Breast epithelium (tissue), 4 donors: ENCODE measurements at regions not wholly inside any gene's neighbourhood (a gene's known extent, or its start where the extent isn't known, plus 50 kb on each side); places are given as distances from the start of the nearest gene placed in this dataset.

Experiments used
- DNase-seq, 2 donors: peaks; one replicate each; pipeline ENCODE4 v3.0.0-alpha.2; 2019; ENCODE audit warnings: low spot score in 2 of 2
- H3K27ac ChIP-seq, 2 donors: fragments of 200-600 bp; sonication (generic) in 1 of 2; one replicate each; pipeline ENCODE4 v1.5.1; 2016 to 2019; ENCODE audit warnings: mild to moderate bottlenecking in 1 of 2
- H3K27me3 ChIP-seq, 2 donors: fragments of 200-600 bp; sonication (generic) in 1 of 2; one replicate each; pipeline versions ENCODE4 v1.5.1 to v1.6.0; 2017 to 2019; ENCODE audit warnings: control low read depth in 1 of 2, mild to moderate bottlenecking in 1 of 2
- H3K36me3 ChIP-seq: fragments of 200-600 bp; one replicate; pipeline ENCODE4 v1.5.1; 2019
- H3K4me1 ChIP-seq, 2 donors: fragments of 200-600 bp; sonication (generic); one replicate each; pipeline ENCODE4 v1.5.1; 2016 to 2019; ENCODE audit warnings: control low read depth in 1 of 2
- H3K4me3 ChIP-seq, 3 donors: fragments of 200-600 bp; sonication (generic); 1 replicate in 2 of 3; 2 replicates in 1 of 3; pipeline ENCODE4 v1.5.1; 2016 to 2019; ENCODE audit warnings: mild to moderate bottlenecking in 3 of 3, moderate library complexity in 2 of 3
- H3K9me3 ChIP-seq, 2 donors: fragments of 200-600 bp; sonication (generic) in 1 of 2; one replicate each; pipeline ENCODE4 v1.5.1; 2016 to 2019; ENCODE audit warnings: control low read depth in 1 of 2
- POLR2A ChIP-seq: fragments of 450-650 bp; IDR thresholded peaks from one replicate; pipeline ENCODE4 v1.6.1; 2016; ENCODE audit warnings: antibody characterized with exemption, mild to moderate bottlenecking, moderate library complexity
- POLR2AphosphoS5 ChIP-seq, 3 donors: sonication (generic); formaldehyde crosslinking; IDR thresholded peaks; one replicate each; pipeline ENCODE4 v1.6.1; 2017; ENCODE audit warnings: antibody characterized with exemption in 3 of 3
- intact Hi-C: fragments of 100-400 bp; cut with DNase I; formaldehyde crosslinking; loops from one replicate; pipeline ENCODE4 v1.15.1; 2023; ENCODE audit warnings: low total_unique reads
- TF ChIP-seq, protein P1 (sequence below), 3 donors: fragments of 450-650 bp; IDR thresholded peaks; one replicate each; pipeline ENCODE4 v1.5.1; 2016 to 2017; ENCODE audit warnings: antibody characterized with exemption in 3 of 3, mild to moderate bottlenecking in 3 of 3, moderate library complexity in 3 of 3

DNA sequence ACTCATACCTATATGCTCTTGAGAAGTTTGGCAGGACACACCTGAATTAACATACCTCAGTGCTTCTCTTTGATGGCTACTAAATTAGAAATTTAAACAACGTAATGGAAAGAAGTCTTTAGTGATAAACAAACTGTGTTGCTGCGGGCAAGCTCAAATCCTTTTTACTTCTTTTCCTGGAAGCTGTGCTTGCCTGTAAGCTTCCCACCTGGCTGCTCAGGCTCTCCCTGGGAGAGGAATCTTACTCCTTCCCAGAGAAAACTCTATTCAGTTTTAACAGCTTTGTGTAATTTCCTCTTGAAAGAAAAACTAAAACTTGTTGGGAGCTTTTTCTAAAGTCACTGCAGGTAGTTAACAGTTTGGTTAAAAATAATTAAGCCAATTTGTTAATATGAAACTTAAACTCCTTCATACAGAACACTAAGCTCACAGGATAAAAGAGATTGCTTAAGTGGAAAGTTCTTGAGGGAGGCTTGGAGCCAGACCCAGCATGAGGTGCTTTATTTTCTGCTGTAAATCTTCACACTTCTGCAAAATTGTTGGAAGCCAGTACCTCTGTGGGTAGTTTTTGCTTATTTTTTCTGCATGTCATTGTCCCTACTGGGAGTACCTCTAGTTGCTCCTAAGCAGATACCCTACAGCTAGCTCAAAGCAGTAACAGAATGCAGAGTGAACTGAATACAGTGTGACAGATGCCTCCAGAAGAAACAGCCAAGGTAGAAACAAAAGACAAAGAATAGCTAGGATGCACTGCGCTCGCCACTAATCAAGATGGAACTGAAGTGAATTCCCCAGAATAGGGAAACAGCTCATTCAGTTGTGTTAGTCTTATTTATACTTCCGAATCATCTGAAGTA is 1253.0 kb downstream of the PCDH17 start:
- no peak overlapping the region for H3K27ac ChIP-seq
- H3K4me3 ChIP-seq, result no peak overlapping the region
- TF ChIP-seq, protein P1, sequence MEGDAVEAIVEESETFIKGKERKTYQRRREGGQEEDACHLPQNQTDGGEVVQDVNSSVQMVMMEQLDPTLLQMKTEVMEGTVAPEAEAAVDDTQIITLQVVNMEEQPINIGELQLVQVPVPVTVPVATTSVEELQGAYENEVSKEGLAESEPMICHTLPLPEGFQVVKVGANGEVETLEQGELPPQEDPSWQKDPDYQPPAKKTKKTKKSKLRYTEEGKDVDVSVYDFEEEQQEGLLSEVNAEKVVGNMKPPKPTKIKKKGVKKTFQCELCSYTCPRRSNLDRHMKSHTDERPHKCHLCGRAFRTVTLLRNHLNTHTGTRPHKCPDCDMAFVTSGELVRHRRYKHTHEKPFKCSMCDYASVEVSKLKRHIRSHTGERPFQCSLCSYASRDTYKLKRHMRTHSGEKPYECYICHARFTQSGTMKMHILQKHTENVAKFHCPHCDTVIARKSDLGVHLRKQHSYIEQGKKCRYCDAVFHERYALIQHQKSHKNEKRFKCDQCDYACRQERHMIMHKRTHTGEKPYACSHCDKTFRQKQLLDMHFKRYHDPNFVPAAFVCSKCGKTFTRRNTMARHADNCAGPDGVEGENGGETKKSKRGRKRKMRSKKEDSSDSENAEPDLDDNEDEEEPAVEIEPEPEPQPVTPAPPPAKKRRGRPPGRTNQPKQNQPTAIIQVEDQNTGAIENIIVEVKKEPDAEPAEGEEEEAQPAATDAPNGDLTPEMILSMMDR (IDR thresholded peaks at IDR 0.05), result no peak
- no peak for TF ChIP-seq POLR2AphosphoS5 (IDR thresholded peaks at IDR 0.05)
- no peak for TF ChIP-seq POLR2A
- no peaks in the 10 kb centered on the region for H3K36me3 ChIP-seq
- DNase-seq, result no peak
- H3K27me3 ChIP-seq, result no peaks in the 10 kb centered on the region
- H3K9me3 ChIP-seq, result no peaks in the 10 kb centered on the region
- no peaks in the 10 kb centered on the region for H3K4me1 ChIP-seq
- intact Hi-C loops, result no loop called here

DNA sequence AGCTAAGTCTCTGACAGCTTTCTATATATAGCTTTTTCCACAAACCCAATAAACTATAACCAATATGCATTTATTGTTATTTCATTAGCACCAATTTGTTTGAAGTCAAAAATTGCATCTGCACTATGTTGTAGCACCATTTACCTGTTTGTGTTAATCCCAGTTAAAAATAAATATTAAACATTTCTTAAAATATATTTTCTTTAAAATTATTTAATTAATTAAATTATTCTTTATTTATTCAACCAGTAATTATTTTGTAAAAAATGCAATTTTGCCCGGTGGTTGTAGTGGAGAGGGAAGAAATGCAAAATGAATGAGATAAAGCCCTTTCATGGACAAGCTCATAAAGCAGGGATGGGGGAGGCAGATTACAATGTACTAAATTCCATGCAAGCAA is 1257.9 kb downstream of the PCDH17 start:
- Histone ChIP-seq H3K27me3 (no peaks in the 10 kb centered on the region), H3K27ac (no peak overlapping the region), H3K4me1 (no peaks in the 10 kb centered on the region), H3K36me3 (no peaks in the 10 kb centered on the region), H3K9me3 (no peaks in the 10 kb centered on the region), H3K4me3 (no peak overlapping the region)
- TF ChIP-seq, protein P1 (IDR thresholded peaks at IDR 0.05), result no peak
- TF ChIP-seq POLR2A, result no peak
- TF ChIP-seq POLR2AphosphoS5 (IDR thresholded peaks at IDR 0.05), result no peak
- intact Hi-C loops, result no loop called here
- no peak for DNase-seq

- intact Hi-C loops, result no loop called here
- H3K9me3 ChIP-seq, result no peaks in the 10 kb centered on the region
- TF ChIP-seq POLR2AphosphoS5 (IDR thresholded peaks at IDR 0.05) (no peak), POLR2A (no peak)
- TF ChIP-seq, protein P1 (IDR thresholded peaks at IDR 0.05), result no peak
These were observed 1261.9 kb downstream of the PCDH17 start for GRCh38 chr13:58893396-58893795.

DNA sequence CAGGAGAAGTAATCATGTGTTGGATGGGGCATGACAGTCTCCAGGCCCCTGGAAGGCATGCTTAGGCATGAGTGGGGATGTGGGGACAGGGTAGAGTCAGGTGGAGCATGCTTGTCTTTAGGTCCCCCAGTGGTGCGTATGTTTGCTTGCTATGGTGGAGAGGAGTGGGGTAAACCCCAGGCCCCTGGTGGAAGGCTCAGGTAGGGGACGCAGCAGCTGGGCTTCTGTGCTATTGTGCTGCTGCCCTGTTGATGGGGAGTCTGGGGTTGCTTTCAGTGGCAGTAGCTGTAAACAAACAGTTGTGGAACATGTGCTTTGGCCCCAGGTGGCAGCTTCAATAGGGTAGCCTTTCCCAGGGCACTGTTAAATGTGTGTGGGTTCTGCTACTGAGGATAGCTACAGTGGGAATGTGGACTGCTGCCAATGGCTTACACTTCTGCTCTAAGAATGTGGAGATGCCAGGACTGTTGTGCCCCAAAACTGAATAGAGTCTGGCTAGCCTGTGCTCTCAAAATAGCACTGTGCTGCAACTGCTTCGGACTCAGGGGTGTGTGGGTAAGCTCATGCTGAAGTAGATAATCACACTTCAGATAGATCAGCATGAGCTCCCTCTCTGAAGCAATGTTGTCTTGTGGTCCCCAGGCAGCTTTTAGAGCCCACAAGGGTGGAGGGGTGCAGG is 1257.3 kb downstream of the DIAPH3 start:
- TF ChIP-seq POLR2A (no peak), POLR2AphosphoS5 (IDR thresholded peaks at IDR 0.05) (no peak)
- TF ChIP-seq, protein P1 (IDR thresholded peaks at IDR 0.05), result no peak
- intact Hi-C loops, result no loop called here
- no peak for DNase-seq

More at GRCh38 chr13:58893396-58893795, 1261.9 kb downstream of the PCDH17 start:
- no peak for DNase-seq
- no peaks in the 10 kb centered on the region for H3K36me3 ChIP-seq
- no peak overlapping the region for H3K27ac ChIP-seq
- H3K27me3 ChIP-seq, result no peaks in the 10 kb centered on the region
- H3K4me1 ChIP-seq, result no peaks in the 10 kb centered on the region
- no peak overlapping the region for H3K4me3 ChIP-seq

DNA sequence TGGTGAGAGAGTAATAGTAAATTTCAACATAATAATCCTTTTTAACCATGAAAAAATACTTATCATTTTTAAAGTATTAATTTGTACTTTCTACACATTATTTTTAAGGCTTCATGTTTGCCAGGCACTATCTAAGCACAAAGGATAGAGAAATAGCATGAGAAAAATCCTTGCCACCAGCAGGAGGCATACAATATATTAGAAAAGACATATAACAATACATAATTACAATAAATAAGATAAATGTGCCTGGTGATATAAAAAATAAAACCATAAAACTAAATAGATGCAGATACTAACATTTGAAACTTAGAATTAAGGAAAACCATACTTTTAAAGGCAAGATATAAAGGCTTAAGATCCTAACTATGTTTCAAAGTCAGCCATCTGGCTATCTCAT is 1256.4 kb downstream of the DIAPH3 start:
- H3K9me3 ChIP-seq, result no peaks in the 10 kb centered on the region
- DNase-seq, result no peak
- intact Hi-C loops, result no loop called here

More for the DNA sequence above, 1257.3 kb downstream of the DIAPH3 start:
- H3K27ac ChIP-seq, result no peak overlapping the region
- no peaks in the 10 kb centered on the region for H3K36me3 ChIP-seq
- H3K4me3 ChIP-seq, result no peak overlapping the region
- H3K27me3 ChIP-seq, result no peaks in the 10 kb centered on the region
- no peaks in the 10 kb centered on the region for H3K4me1 ChIP-seq
- H3K9me3 ChIP-seq, result no peaks in the 10 kb centered on the region

More for the DNA sequence above, 1256.4 kb downstream of the DIAPH3 start:
- H3K4me3 ChIP-seq, result no peak overlapping the region
- H3K4me1 ChIP-seq, result no peaks in the 10 kb centered on the region
- no peak for TF ChIP-seq POLR2A
- no peak for TF ChIP-seq POLR2AphosphoS5 (IDR thresholded peaks at IDR 0.05)
- TF ChIP-seq, protein P1 (IDR thresholded peaks at IDR 0.05), result no peak
- H3K27ac ChIP-seq, result no peak overlapping the region
- H3K36me3 ChIP-seq, result no peaks in the 10 kb centered on the region
- no peaks in the 10 kb centered on the region for H3K27me3 ChIP-seq
